EL (cell line): ENCODE measurements at regions not wholly inside any gene's neighbourhood (a gene's known extent, or its start where the extent isn't known, plus 50 kb on each side); places are given as distances from the start of the nearest gene placed in this dataset.

Experiments used
- DNase-seq: peaks from one replicate; pipeline ENCODE4 v3.0.0-alpha.2; 2016

- no peak for DNase-seq
Measured at GRCh38 chr4:13180701-13181100, 303.4 kb downstream of the RAB28 start.

- no peak for DNase-seq
Measured at GRCh38 chr4:13178621-13179020, 305.5 kb downstream of the RAB28 start.

- DNase-seq, result no peak
Measured at GRCh38 chr4:13176741-13177142, 307.4 kb downstream of the RAB28 start.

GRCh38 chr4:13174926-13175325 is 309.2 kb downstream of the RAB28 start:
- no peak for DNase-seq

- no peak for DNase-seq
Measured at GRCh38 chr4:13174001-13174400, 310.1 kb downstream of the RAB28 start.

- no peak for DNase-seq
Measured at GRCh38 chr4:13171292-13172057, 312.7 kb downstream of the RAB28 start.

GRCh38 chr4:13169731-13170525 is 314.2 kb downstream of the RAB28 start:
- DNase-seq, result no peak

GRCh38 chr4:13168326-13168725 is 315.8 kb downstream of the RAB28 start:
- DNase-seq, result no peak

GRCh38 chr4:13166214-13166613 is 317.9 kb downstream of the RAB28 start:
- no peak for DNase-seq

- no peak for DNase-seq
Measured at GRCh38 chr4:13164783-13165331, 319.3 kb downstream of the RAB28 start.

GRCh38 chr4:13162886-13163285 is 321.3 kb downstream of the RAB28 start:
- DNase-seq, result no peak

- DNase-seq, result peak; percentile 30
Measured at GRCh38 chr4:13160920-13161319, 323.2 kb downstream of the RAB28 start.

- DNase-seq, result peak; percentile 2
Measured at GRCh38 chr4:13159041-13159620, 325.0 kb downstream of the RAB28 start.

GRCh38 chr4:13151194-13151593 is 332.9 kb downstream of the RAB28 start:
- no peak for DNase-seq

GRCh38 chr4:13143222-13144070 is 340.7 kb downstream of the RAB28 start:
- no peak for DNase-seq

GRCh38 chr4:13142726-13143125 is 341.4 kb downstream of the RAB28 start:
- no peak for DNase-seq

- DNase-seq, result no peak
Measured at GRCh38 chr4:13142191-13142590, 341.9 kb downstream of the RAB28 start.

- no peak for DNase-seq
Measured at GRCh38 chr4:13137390-13137789, 346.8 kb downstream of the RAB28 start.

GRCh38 chr4:13133700-13134099 is 350.4 kb downstream of the RAB28 start:
- no peak for DNase-seq

- DNase-seq, result no peak
Measured at GRCh38 chr4:13130848-13131247, 353.3 kb downstream of the RAB28 start.

- no peak for DNase-seq
Measured at GRCh38 chr4:13129095-13129494, 355.0 kb downstream of the RAB28 start.
